T1000 (cell line): ENCODE measurements at regions not wholly inside any gene's neighbourhood (a gene's known extent, or its start where the extent isn't known, plus 50 kb on each side); places are given as distances from the start of the nearest gene placed in this dataset.

Experiments
- DNase-seq: peaks from one replicate; lab custom pipeline; 2025; ENCODE audit warnings: mixed read lengths; lab: John Stamatoyannopoulos, UW

DNA sequence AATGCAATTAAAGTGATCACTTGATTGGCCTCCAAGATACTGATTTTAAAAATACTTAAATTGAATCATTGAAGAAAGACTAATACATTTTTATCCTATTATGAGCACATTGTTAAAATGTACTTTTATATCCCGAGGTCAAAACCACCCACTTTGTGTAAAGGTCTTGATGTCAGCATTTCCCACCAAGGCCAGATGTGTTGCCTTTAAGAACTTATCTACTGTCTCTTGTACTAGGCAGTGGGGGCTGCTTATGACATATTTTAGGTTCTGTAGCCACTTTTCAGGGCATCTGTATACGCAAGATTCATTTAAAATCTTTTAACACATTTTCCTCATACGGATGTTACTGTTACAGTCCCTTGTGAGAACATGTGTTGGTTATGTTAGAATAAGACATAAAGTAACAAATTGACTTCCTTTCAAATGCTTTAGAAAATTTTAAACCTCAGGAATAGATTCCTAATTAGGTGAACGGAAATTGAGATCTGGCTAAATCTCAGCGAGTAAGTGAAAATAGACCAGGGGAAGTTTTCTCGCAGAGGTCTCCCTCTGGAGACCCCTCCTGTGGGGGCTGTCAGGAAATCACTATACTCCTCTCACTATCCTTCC lies 456.2 kb downstream of the ADAMTS20 start:
- no peak for DNase-seq

DNA sequence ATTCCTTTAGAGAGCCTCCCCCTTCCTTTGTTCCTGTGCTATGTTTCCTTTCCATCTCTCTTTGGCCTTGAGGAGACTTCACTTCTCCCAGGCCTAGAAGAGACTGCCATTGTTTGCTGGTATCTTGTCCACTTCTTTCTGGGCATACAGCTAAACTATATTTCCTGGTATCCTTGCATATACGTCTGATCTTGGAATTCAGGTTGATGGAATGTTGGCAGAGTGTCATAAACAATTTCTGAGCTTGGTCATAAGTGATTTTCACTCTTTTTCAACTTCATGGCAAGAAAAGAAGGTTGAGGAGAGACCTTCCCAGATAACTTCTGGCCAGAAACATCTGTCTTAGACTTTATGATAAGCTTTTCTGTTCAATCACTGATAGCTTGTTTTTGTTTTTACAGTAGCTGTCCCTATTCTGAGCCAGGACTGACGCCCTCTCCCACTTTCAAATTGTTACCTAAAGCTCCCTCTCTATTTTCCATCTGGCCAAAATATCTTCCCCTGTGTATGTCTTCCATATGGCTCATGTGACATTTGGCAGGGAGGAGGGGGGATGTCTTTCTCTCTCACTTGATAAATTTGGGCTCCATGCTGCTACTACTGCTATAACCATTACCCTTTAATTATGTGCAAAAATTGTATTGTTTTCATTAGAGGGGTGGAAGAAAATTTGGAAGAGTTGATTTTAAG lies 457.0 kb downstream of the ADAMTS20 start:
- DNase-seq: no peak

DNA sequence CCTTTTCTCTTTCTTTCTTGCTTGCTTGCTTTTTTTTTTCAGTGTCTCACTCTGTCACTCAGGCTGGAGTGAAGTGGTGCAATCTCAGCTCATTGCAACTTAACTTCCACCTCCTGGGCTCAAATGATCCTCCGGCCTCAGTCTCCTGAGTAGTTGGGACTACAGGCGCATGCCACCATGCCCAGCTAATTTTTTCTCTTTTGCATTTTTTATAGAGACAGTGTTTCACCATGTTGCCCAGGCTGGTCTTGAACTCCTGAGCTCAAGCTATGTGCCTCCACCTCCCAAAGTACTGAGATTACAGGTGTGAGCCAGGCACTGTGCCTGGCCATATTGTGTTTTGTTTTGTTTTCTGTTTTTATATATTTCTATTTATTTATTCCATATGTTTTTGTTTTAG lies 461.0 kb downstream of the ADAMTS20 start:
- no peak for DNase-seq

GRCh38 chr12:43087195-43088091 lies 464.6 kb downstream of the ADAMTS20 start:
- no peak for DNase-seq

- no peak for DNase-seq
Measured at GRCh38 chr12:43079476-43079875, 472.5 kb downstream of the ADAMTS20 start.

DNA sequence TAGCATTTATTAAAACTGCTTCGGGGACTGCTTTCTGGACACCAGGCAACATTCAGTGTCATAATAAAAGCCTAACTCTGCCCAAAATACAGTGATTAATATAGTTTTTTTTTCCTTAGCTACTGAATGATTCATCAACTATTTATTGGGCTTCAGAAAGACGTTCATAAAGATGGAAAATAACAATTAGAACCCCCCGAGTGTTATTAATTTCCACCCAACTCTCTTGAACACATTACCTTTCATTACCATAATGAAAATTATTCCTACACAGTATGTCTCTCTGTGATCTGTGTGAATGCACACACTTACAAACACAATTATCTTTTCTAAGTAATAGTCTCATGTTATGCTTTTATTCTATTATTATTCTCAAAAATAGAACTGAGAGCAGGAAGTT lies 473.0 kb downstream of the ADAMTS20 start:
- no peak for DNase-seq

- no peak for DNase-seq
Measured at GRCh38 chr12:43072431-43072830, 479.6 kb downstream of the ADAMTS20 start.

GRCh38 chr12:43069768-43070221 lies 480.2 kb upstream of the PRICKLE1 start:
- no peak for DNase-seq

GRCh38 chr12:43066471-43066870 lies 476.9 kb upstream of the PRICKLE1 start:
- no peak for DNase-seq

DNA sequence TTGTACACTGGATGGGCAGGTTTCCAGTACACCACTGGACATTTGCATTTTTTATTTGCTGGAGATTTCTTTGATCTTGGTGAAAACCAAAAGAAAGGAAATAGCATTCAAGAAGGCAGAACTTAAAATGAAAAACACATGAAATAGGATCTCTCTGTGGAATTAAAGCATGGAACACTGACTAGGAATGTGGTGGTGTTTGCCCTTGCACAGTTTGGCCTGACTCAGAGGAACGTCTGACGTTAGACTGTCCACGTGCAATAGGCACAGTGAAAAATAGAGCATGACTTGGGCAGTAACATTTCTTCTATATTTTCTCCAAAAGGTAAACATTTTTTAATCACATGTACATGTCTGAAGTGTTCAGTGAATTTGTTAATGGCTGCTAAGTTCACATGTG lies 474.1 kb upstream of the PRICKLE1 start:
- DNase-seq: no peak

GRCh38 chr12:43062201-43062895 lies 472.8 kb upstream of the PRICKLE1 start:
- no peak for DNase-seq

- DNase-seq: no peak
Measured at GRCh38 chr12:43060742-43061141, 471.2 kb upstream of the PRICKLE1 start.

DNA sequence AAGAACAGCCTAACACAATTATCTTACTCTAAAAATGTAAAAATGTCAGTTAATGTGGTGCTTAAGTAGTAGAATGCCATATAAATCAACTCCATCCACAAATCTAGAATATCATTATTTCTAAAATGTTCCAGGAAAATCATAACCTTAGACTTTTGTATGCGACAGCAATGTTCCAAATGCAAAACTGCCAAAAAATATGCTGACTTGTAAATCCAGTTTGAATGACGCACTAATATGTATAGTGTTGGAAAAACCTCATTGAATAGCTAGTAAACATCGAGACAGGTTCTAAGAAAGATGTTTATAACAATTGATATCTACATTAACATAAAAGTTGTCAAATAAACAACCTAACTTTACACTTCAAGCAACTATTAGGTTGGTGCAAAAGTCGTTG lies 469.1 kb upstream of the PRICKLE1 start:
- DNase-seq: no peak

DNA sequence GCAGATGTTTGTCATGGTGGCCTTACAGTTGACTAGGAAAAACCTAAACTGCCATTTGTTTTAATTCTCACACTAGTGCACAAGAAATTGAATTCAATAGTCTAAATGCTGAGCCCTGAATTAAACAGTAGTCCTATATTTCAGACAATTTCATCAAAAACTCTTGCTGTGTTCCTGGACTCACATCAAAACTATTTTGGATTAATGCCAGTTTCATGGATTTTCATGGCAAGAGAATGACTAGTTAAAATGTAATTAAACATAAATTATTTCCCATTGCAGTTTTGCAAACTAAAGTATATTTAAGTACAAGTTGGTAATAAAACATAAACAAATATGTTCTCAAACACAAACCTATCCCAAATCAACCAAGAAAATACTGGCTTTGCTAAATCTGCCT lies 468.0 kb upstream of the PRICKLE1 start:
- DNase-seq: no peak

DNA sequence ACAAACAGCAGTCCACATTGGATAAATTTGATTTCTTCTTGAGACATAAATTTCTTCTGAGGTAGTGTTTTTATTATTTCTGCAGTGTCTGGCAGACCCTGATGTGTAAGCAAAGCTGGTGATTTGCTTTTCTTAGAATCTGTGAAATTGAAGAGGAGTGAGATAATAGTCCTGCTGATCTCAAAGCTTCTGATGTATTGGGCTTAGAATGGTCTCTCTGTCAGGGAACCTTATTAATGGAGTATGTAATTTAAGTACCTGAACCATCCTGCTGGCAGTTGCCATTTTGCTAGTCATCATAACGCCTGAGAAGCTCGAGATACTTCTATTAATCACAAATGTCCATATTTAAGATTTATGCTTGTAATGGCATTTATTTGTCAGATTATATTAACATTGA lies 464.5 kb upstream of the PRICKLE1 start:
- no peak for DNase-seq

DNA sequence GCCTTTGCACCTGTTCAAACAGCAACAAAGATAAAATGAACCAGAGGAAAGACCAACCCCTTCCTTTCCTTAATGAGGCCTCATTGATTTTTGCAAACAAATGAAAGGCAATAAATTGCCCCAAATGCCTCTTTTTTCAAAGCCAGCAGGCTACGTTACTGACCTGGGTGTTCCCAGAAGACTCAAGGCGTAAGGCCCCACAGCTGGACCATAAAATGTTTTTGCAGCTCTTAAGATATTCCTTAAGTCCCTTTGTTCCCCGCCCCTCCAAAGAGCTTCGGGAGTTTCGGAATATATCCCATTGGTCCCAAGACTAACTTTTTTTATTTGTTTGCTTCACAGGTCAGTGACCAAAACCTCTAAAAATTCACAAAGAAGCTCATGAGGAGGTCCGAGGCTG lies 462.9 kb upstream of the PRICKLE1 start:
- no peak for DNase-seq

DNA sequence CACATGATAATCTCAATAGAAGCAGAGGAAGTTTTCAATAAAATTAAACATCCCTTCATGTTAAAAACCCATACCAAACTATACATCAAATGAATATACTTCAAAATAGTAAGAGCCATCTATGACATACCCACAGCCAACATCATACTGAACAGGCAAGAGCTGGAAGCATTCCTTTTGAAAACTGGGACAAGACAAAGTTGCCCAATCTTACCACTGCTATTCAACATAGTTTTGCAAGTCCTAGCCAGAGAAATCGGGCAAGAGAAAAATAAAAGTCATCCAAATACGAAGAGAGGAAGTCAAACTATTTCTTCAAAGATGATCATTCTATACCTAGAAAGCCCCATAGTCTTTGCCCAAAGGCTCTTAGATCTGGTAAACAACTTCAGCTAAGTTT lies 454.7 kb upstream of the PRICKLE1 start:
- no peak for DNase-seq

DNA sequence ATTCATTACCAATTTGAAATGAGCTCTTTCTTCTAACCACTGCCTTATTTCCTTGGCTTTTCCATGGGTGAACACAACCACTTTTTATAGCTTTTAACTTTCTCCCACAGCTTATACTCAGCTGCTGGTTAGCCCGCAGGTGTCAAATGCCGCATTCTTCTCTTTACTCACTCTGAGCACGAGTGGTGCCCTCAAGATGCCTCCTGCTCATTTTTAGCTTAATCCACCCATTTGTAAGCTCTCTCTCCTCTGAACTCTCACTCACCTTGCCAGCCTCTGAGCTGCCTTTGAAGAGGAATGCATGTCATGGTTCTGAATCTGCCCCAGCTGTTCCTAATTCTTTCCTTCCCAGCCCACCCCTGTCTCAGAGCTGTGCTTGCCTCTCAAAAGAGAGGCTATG lies 449.4 kb upstream of the PRICKLE1 start:
- DNase-seq: no peak

DNA sequence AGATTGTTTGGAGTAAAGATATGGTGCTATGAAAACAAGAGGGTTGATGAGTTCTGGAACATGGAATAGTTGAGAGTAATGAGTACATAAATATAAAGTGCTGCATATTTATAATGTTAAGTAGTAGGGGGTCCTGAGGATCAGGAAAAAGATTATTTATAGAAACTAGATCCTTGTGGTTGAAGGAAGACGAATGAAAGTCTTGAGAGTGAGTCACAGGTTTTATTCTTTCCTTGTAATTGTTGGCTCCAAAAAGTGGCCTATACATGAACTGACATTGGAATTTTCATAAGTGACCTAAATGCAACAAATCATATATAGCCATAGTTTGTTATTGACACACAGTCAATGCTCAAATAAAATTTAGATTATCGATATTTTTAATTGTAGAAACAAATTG lies 440.4 kb upstream of the PRICKLE1 start:
- no peak for DNase-seq

DNA sequence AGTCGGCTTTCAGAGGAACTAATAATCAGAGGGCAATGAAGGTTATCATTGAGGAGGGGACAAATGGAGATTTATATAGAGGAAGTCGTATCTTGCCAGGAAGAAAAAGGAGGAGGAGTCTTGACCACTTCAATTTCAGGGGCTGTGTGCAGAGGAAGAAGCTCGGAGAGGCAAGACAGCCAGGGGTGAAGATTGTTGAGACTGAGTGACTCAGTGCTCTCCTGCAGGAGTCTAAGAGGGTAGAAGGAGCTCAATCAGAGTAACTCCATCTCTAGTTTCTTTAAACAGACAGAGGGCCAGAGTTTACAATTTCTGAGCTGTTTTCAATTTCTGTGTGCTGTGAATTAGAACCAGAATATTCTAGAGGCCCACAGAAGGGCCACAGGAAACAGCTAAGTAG lies 439.3 kb upstream of the PRICKLE1 start:
- DNase-seq: no peak

GRCh38 chr12:43022838-43023237 lies 433.3 kb upstream of the PRICKLE1 start:
- no peak for DNase-seq

GRCh38 chr12:43015090-43015737 lies 425.7 kb upstream of the PRICKLE1 start:
- DNase-seq: no peak
